Fibroblast of villous mesenchyme (primary cell): ENCODE measurements at regions not wholly inside any gene's neighbourhood (a gene's known extent, or its start where the extent isn't known, plus 50 kb on each side); places are given as distances from the start of the nearest gene placed in this dataset.
"Not testable (repeated sequence)": the region's sequence is repeated elsewhere in the genome, so short reads cannot be mapped to it uniquely, and the experiment has no call there.

Experiments
- DNase-seq: peaks from one replicate; pipeline ENCODE4 v3.0.0-alpha.2; 2010; ENCODE audit warnings: low read depth
- H3K4me3 ChIP-seq: 2 replicates; pipeline ENCODE4 v1.5.1; 2011; ENCODE audit warnings: low read depth, mild to moderate bottlenecking, low read length
- TF ChIP-seq, protein P1 (sequence below): IDR thresholded peaks from 2 replicates; pipeline ENCODE4 v1.5.1; 2012; ENCODE audit warnings: low read depth, mild to moderate bottlenecking, low read length; ENCODE audit not compliant: insufficient read depth

DNA sequence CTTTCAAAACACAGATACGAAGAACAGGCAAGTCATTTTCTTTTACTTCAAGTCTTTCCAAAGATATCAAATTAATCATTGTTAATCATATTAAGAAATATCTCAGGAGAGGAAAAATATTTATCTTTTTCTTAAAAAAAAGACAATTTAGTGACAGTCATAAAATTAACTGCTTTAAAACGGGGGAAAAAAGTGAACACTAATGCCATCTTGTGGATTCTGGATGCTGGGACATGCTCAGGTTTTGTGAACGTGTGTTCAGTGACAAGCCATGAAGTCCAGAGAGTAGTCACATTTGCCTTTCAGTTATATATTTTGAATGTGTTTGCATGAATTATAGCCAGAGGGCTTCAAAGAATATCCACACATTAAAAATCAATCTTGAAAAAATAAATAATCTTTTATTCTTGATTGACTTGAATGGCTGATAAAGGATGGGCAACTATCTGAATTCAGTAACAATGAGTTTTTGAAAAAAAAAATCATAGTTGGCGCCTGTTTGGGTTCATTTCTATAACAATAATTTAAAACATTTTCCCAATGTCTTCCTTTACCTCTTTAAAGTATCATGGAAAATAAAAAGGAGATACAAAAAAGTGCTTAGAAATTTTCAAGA lies 74.7 kb upstream of the NOX3 start:
- peak; percentile 59 for DNase-seq
- TF ChIP-seq, protein P1, sequence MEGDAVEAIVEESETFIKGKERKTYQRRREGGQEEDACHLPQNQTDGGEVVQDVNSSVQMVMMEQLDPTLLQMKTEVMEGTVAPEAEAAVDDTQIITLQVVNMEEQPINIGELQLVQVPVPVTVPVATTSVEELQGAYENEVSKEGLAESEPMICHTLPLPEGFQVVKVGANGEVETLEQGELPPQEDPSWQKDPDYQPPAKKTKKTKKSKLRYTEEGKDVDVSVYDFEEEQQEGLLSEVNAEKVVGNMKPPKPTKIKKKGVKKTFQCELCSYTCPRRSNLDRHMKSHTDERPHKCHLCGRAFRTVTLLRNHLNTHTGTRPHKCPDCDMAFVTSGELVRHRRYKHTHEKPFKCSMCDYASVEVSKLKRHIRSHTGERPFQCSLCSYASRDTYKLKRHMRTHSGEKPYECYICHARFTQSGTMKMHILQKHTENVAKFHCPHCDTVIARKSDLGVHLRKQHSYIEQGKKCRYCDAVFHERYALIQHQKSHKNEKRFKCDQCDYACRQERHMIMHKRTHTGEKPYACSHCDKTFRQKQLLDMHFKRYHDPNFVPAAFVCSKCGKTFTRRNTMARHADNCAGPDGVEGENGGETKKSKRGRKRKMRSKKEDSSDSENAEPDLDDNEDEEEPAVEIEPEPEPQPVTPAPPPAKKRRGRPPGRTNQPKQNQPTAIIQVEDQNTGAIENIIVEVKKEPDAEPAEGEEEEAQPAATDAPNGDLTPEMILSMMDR: peak; percentile 69
- H3K4me3 ChIP-seq: no peak overlapping the region

DNA sequence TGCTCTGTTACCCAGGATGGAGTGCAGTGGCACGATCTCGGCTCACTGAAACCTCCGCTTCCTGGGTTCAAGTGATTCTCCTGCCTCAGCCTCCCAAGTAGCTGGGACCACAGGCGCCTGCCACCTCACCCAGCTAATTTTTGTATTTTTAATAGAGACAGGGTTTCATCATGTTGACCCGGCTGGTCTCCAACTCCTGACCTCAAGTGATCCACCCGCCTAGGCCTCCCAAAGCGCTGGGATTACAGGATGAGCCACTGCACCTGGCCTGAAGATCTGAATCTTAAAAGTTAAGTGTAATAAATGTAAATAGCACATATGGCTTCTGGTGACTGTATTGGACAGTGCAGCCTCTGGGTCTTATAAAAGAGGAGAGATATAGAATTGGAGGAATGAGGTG lies 74.2 kb upstream of the NOX3 start:
- peak; percentile 46 for DNase-seq
- H3K4me3 ChIP-seq: not testable (repeated sequence)

DNA sequence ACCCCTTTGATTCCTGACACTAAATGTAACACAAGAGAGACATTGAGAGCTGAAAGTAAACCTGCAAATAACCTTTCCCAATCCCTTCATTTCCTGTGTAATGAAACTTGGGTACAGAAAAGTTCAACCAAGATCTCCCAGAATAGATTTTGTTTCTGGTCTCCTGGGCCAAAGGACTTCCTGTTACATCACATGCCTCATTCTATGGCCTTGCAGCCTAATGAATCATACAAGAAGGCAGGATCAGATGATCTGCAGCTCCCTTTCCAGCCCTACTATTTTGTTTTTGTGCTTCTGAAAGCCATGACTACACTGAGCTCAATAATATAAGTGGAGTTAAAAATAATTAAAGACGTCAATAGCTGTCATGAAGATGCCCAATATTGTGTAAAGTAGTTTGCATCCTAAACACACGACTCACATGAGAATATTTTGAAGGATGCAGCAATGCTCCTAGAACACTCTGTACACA lies 73.4 kb upstream of the NOX3 start:
- H3K4me3 ChIP-seq: no peak overlapping the region
- TF ChIP-seq, protein P1: no peak
- DNase-seq: peak; percentile 93

DNA sequence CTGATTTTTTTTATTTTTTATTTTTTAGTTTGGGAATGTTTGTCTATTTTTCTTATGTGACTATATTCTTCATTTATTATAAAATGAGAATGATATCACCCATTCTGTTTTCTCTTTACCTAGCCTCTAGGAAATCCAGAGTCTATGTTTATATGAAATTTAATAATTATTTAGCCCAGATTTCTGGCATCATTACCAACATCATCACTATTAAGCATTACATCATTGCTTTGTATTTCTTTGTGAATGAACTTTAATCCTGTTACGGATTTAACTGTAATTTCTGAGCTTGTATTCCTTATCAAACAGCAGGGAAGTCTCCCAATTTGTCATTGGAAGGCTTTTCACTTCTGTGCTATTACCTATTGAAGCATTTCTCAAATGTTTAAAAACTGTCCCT lies 72.7 kb upstream of the NOX3 start:
- DNase-seq: no peak
- H3K4me3 ChIP-seq: no peak overlapping the region
- TF ChIP-seq, protein P1: no peak

DNA sequence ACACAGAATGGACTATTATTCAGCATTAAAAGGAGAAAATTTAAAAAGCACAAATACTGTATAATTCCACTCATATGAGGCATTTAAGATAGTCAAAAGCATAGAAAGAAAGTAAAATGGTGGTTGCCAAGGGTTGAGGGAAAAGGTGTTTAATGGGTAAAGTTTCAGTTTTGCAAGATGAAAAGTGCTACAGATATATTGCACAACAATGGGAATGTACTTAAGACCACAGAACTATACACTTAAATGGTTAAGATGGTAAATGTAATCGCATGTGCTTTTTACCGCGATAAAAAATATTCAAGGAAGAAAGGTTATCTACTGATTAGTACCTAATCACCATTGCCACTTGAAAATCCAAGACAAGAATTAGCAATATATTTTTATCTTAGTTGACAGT lies 71.8 kb upstream of the NOX3 start:
- TF ChIP-seq, protein P1: no peak
- no peak overlapping the region for H3K4me3 ChIP-seq

DNA sequence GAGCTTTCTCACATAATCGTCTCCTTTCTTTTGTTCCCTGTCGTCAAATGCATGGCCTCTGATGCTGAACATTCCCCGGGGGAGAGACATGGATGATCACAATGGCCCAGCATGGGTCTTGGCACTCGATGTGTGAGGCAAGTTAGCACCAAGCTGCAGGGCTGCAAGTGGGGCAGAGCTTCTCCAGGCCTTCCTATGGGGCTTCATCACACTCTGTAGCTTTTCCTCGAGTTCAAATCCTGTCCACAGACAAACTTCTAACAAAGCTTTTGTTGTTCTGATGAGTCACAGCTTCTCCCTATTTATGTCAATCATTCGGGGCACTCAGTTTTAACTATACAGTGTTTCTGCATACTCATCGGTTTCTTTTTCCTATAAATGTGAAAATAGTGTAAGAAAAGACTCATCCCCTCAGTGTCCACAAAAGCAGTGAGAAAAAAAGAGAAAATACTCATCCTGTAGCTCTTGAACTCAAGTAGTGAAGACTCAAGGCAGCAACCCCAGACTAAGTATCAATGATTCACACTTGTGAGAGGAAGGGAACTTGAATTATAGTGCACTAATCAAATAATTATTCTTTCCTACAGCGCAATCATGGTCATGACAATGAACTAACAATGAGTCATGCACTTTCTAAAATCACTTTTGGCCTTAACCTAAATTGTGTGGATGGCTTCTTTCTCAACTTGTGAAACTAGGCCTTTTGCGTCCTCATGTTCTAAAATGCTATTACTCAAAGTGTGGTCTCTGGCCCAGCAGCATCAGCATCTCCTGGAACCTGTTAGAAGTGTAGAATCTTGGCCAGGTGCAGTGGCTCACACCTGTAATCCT lies 68.4 kb upstream of the NOX3 start:
- H3K4me3 ChIP-seq: no peak overlapping the region
- DNase-seq: peak; percentile 48
- TF ChIP-seq, protein P1: no peak

More for the DNA sequence above, 71.8 kb upstream of the NOX3 start:
- DNase-seq: peak; percentile 5

DNA sequence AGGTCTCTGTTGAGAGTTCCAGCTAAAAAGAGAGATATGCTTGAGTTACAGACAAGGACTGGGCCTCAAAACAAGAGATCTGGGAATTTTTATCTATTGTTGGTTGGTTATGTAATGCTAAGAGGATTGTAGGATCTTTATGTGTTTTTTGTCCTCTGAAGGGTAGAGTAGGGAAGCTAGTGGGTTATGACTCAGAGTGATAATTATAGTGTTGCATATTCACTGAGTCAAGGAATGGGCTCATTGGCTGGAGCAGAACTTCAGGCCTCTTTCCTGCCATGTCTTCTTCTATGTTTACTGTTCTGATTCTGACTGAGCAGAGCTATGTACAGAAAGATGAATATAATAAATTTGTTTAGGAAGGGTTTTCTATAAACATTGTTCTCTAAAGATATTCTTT lies 66.1 kb upstream of the NOX3 start:
- H3K4me3 ChIP-seq: no peak overlapping the region
- DNase-seq: peak; percentile 39
- TF ChIP-seq, protein P1: no peak
